HCT116 (cell line): ENCODE measurements at regions not wholly inside any gene's neighbourhood (a gene's known extent, or its start where the extent isn't known, plus 50 kb on each side); places are given as distances from the start of the nearest gene placed in this dataset.

ENCODE experiments used
- ATAC-seq: fragments of 200-7000 bp; cut with Tn5 transposase; 2 replicates; pipeline ENCODE4 v1.9.1; 2020; ENCODE audit warnings: mild to moderate bottlenecking, moderate library complexity
- BruUV-seq: library from RNA; stranded (reverse); fragments of 400-500 nt; replicated peaks from 2 replicates; lab custom pipeline; 2021; lab: Mats Ljungman, UMichigan
- CTCF ChIA-PET: fragments of 300-600 bp; sonication (Branson Sonifier 250); formaldehyde crosslinking; loops from one replicate; lab custom pipeline; 2021; ENCODE audit warnings: antibody characterized with exemption; lab: Charles Lee
- POLR2A ChIA-PET: fragments of 300-600, 350-600 bp; sonication (Branson Sonifier 250); formaldehyde crosslinking; loops from one replicate; lab custom pipeline; 2021; ENCODE audit warnings: antibody characterized with exemption; lab: Charles Lee
- RAD21 ChIA-PET, 2 experiments: fragments of 300-600 bp; sonication (Branson Sonifier 250); formaldehyde crosslinking; loops; one replicate each; lab custom pipeline; 2023; ENCODE audit warnings: low total read pairs in 2 of 2; ENCODE audit not compliant: uncharacterized antibody in 2 of 2, unreplicated experiment in 2 of 2, low non-redundant PET in 1 of 2; lab: Charles Lee
- DNase-seq: peaks from one replicate; pipeline ENCODE4 v3.0.0-alpha.2; 2010; ENCODE audit warnings: low read depth, low spot score
- H2AFZ ChIP-seq: fragments of 200-600 bp; shearing (Covaris generic), sonication (generic); 2 replicates; pipeline ENCODE4 v1.6.1; 2017; ENCODE audit warnings: low read depth, mixed run types, mixed read lengths, antibody characterized with exemption, low read length; ENCODE audit not compliant: poor library complexity, severe bottlenecking
- H3K27ac ChIP-seq: 2 replicates; pipeline ENCODE4 v1.5.1; 2012; ENCODE audit warnings: low read depth, low read length
- H3K27me3 ChIP-seq: fragments of 200-600 bp; sonication (generic); 2 replicates; pipeline ENCODE4 v1.6.1; 2016; ENCODE audit warnings: mixed run types, low read length, mixed read lengths; ENCODE audit not compliant: insufficient read depth
- H3K36me3 ChIP-seq, 2 experiments: fragments of 200-500 bp in 1 of 2; fragments of 200-600 bp in 1 of 2; sonication (Bioruptor generic) in 1 of 2; sonication (generic) in 1 of 2; 2 replicates each; pipeline versions ENCODE4 v1.5.1 to v1.6.1; 2014 to 2016; ENCODE audit warnings: low read length in 2 of 2, inconsistent platforms in 1 of 2, mixed read lengths in 1 of 2, mixed run types in 1 of 2; ENCODE audit not compliant: insufficient read depth in 2 of 2, control insufficient read depth in 1 of 2
- H3K4me1 ChIP-seq, 2 experiments: fragments of 200-600 bp in 1 of 2; sonication (generic) in 1 of 2; 2 replicates each; pipeline versions ENCODE4 v1.5.1 to v1.6.1; 2012 to 2017; ENCODE audit warnings: low read length in 2 of 2, inconsistent platforms in 1 of 2, mild to moderate bottlenecking in 1 of 2, mixed read lengths in 1 of 2, mixed run types in 1 of 2, moderate library complexity in 1 of 2; ENCODE audit not compliant: insufficient read depth in 2 of 2, control insufficient read depth in 1 of 2
- H3K4me2 ChIP-seq: fragments of 200-600 bp; sonication (generic); 2 replicates; pipeline ENCODE4 v1.6.1; 2017; ENCODE audit warnings: mixed run types, low read length, mixed read lengths
- H3K4me3 ChIP-seq, 2 experiments: fragments of 200-600 bp in 1 of 2; sonication (generic) in 1 of 2; replicated peaks in 1 of 2; 2 replicates each; pipeline ENCODE4 v1.5.1; 2011 to 2016; ENCODE audit warnings: low read length in 2 of 2, control low read depth in 1 of 2, low read depth in 1 of 2, mild to moderate bottlenecking in 1 of 2, mixed read lengths in 1 of 2, mixed run types in 1 of 2
- H3K79me2 ChIP-seq: fragments of 200-600 bp; sonication (generic); 2 replicates; pipeline ENCODE4 v1.6.1; 2017; ENCODE audit warnings: mild to moderate bottlenecking, mixed run types, low read length, moderate library complexity, mixed read lengths; ENCODE audit not compliant: insufficient read depth
- H3K9ac ChIP-seq: fragments of 200-600 bp; sonication (generic); 2 replicates; pipeline ENCODE4 v1.6.1; 2016; ENCODE audit warnings: low read length, mixed read lengths
- H3K9me2 ChIP-seq: fragments of 200-600 bp; sonication (generic), shearing (Covaris generic); 2 replicates; pipeline ENCODE4 v1.6.1; 2017; ENCODE audit warnings: mixed run types, mild to moderate bottlenecking, moderate library complexity; ENCODE audit not compliant: insufficient read depth
- H3K9me3 ChIP-seq, 2 experiments: fragments of 200-500 bp in 1 of 2; fragments of 200-600 bp in 1 of 2; sonication (Bioruptor generic) in 1 of 2; sonication (generic) in 1 of 2; 2 replicates each; pipeline ENCODE4 v1.6.1; 2014 to 2017; ENCODE audit warnings: low read length in 2 of 2, mixed read lengths in 2 of 2, inconsistent platforms in 1 of 2, low read depth in 1 of 2, mild to moderate bottlenecking in 1 of 2, mixed run types in 1 of 2, moderate library complexity in 1 of 2; ENCODE audit not compliant: control insufficient read depth in 1 of 2, insufficient read depth in 1 of 2
- H4K20me1 ChIP-seq: fragments of 200-600 bp; sonication (generic), shearing (Covaris generic); 2 replicates; pipeline ENCODE4 v1.6.1; 2017; ENCODE audit warnings: mixed run types, mild to moderate bottlenecking, moderate library complexity; ENCODE audit not compliant: insufficient read depth
- CBX3 ChIP-seq: IDR thresholded peaks from 2 replicates; pipeline ENCODE4 v1.6.1; 2012; ENCODE audit warnings: low read depth
- CEBPB ChIP-seq: IDR thresholded peaks from 2 replicates; pipeline ENCODE4 v1.6.1; 2012; ENCODE audit warnings: low read depth
- EGR1 ChIP-seq: IDR thresholded peaks from 2 replicates; pipeline ENCODE4 v1.6.1; 2012; ENCODE audit warnings: low read depth
- ELF1 ChIP-seq: IDR thresholded peaks from 2 replicates; pipeline ENCODE4 v1.6.1; 2012; ENCODE audit warnings: low read depth, borderline replicate concordance
- EZH2phosphoT487 ChIP-seq: fragments of 200-600 bp; IDR thresholded peaks from 2 replicates; pipeline ENCODE4 v1.6.1; 2018; ENCODE audit warnings: antibody characterized with exemption, borderline replicate concordance
- FOSL1 ChIP-seq: IDR thresholded peaks from 2 replicates; pipeline ENCODE4 v1.6.1; 2012; ENCODE audit warnings: low read depth
- JUND ChIP-seq: IDR thresholded peaks from 2 replicates; pipeline ENCODE4 v1.6.1; 2012
- POLR2AphosphoS5 ChIP-seq: IDR thresholded peaks from 2 replicates; pipeline ENCODE4 v1.6.1; 2011; ENCODE audit warnings: mild to moderate bottlenecking, low read depth, low read length, moderate library complexity
- SIN3A ChIP-seq: IDR thresholded peaks from 2 replicates; pipeline ENCODE4 v1.6.1; 2012; ENCODE audit warnings: low read depth
- SRF ChIP-seq: IDR thresholded peaks from 2 replicates; pipeline ENCODE4 v1.6.1; 2012; ENCODE audit warnings: low read depth
- TCF7L2 ChIP-seq: IDR thresholded peaks from 2 replicates; pipeline ENCODE4 v1.7.0; 2011; ENCODE audit warnings: borderline replicate concordance, inconsistent platforms; ENCODE audit not compliant: insufficient read depth, insufficient read length; ENCODE audit errors: extremely low read depth
- YY1 ChIP-seq: IDR thresholded peaks from 2 replicates; pipeline ENCODE4 v1.6.1; 2011; ENCODE audit warnings: low read length, low read depth, moderate library complexity, mild to moderate bottlenecking; ENCODE audit not compliant: insufficient replicate concordance; ENCODE audit errors: extremely low read depth
- ZBTB33 ChIP-seq: IDR thresholded peaks from 2 replicates; pipeline ENCODE4 v1.6.1; 2011; ENCODE audit warnings: mild to moderate bottlenecking, low read length, moderate library complexity; ENCODE audit not compliant: insufficient replicate concordance; ENCODE audit errors: extremely low read depth
- ZFX ChIP-seq: fragments of 450-650 bp; IDR thresholded peaks from 2 replicates; pipeline ENCODE4 v1.6.1; 2017
- ZNF274 ChIP-seq: fragments of 200-500 bp; sonication (Bioruptor generic); IDR thresholded peaks from 2 replicates; pipeline ENCODE4 v1.6.1; 2014; ENCODE audit warnings: mild to moderate bottlenecking, low read depth, low read length, inconsistent platforms
- intact Hi-C: fragments of 100-400 bp; cut with micrococcal nuclease; formaldehyde crosslinking; loops from 2 replicates; pipeline ENCODE4 v1.10.0; 2022
- TF ChIP-seq, protein P1 (sequence below), 3 experiments: fragments of 200-600 bp in 1 of 3; sonication (generic) in 1 of 3; IDR thresholded peaks in 2 of 3; conservative IDR thresholded peaks in 1 of 3; 2 replicates each; pipeline ENCODE4 v1.5.1; 2012 to 2017; ENCODE audit warnings: low read depth in 2 of 3, low read length in 2 of 3, antibody characterized with exemption in 1 of 3, borderline replicate concordance in 1 of 3, control low read depth in 1 of 3, mild to moderate bottlenecking in 1 of 3, mixed read lengths in 1 of 3, mixed run types in 1 of 3, moderate library complexity in 1 of 3; ENCODE audit not compliant: insufficient read depth in 1 of 3

DNA sequence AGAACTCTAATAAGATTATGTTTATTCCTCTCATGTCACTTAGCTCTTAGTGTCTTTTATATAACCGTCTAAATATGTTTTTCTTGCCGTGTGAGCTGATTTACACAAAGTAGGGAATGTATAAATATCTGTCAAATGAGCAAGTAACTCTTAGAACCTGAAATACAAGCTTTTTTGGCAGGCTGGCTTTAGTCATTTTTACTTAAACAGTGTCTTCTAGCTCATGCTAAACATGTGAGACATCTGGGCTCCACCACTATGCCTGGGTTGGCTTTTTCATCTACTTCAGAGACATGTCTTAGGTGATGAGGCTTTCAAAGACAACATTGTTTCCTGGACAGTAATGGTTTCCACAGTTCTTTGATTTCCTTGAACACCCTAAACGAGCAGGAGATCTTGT lies 137.2 kb upstream of the ZNF608 start:
- H3K4me1 ChIP-seq = peaks cover 0 to 5% of the 10 kb centered on the region in 2 experiments; a peak in 1 of 4 replicates
- intact Hi-C loops = no loop called here
- POLR2A ChIA-PET = no interaction called here
- H3K27me3 ChIP-seq = no peaks in the 10 kb centered on the region
- H3K4me3 ChIP-seq = no peak overlapping the region
- RAD21 ChIA-PET = no interaction called here
- no TSS peak for BruUV-seq
- DNase-seq = no peak
- ATAC-seq = no peak
- no peaks in the 10 kb centered on the region for H3K9me2 ChIP-seq
- no peak overlapping the region for H3K9ac ChIP-seq
- no peaks in the 10 kb centered on the region for H3K9me3 ChIP-seq
- no peak overlapping the region for H3K27ac ChIP-seq
- no peak for TF ChIP-seq FOSL1
- TF ChIP-seq JUND = no peak
- TF ChIP-seq SRF = no peak
- TF ChIP-seq CBX3 = no peak
- TF ChIP-seq SIN3A = no peak
- no peak for TF ChIP-seq ZFX
- TF ChIP-seq YY1 = no peak
- TF ChIP-seq, protein P1, sequence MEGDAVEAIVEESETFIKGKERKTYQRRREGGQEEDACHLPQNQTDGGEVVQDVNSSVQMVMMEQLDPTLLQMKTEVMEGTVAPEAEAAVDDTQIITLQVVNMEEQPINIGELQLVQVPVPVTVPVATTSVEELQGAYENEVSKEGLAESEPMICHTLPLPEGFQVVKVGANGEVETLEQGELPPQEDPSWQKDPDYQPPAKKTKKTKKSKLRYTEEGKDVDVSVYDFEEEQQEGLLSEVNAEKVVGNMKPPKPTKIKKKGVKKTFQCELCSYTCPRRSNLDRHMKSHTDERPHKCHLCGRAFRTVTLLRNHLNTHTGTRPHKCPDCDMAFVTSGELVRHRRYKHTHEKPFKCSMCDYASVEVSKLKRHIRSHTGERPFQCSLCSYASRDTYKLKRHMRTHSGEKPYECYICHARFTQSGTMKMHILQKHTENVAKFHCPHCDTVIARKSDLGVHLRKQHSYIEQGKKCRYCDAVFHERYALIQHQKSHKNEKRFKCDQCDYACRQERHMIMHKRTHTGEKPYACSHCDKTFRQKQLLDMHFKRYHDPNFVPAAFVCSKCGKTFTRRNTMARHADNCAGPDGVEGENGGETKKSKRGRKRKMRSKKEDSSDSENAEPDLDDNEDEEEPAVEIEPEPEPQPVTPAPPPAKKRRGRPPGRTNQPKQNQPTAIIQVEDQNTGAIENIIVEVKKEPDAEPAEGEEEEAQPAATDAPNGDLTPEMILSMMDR (IDR thresholded peaks at IDR 0.05 in 2 of 3, conservative IDR thresholded peaks at IDR 0.05 in 1 of 3; ENCODE audit: borderline replicate concordance in 1 of 3, insufficient read depth in 1 of 3, low read depth in 2 of 3, low read length in 2 of 3) = no peak
- TF ChIP-seq EGR1 = no peak
- no peak for TF ChIP-seq EZH2phosphoT487
- no peak for TF ChIP-seq CEBPB
- TF ChIP-seq ZNF274 = no peak
- TF ChIP-seq POLR2AphosphoS5 = no peak
- TF ChIP-seq ZBTB33 = no peak
- no peak for TF ChIP-seq TCF7L2
- TF ChIP-seq ELF1 = no peak
- CTCF ChIA-PET = no interaction called here
- H3K36me3 ChIP-seq = no peaks in the 10 kb centered on the region
- no peak overlapping the region for H2AFZ ChIP-seq
- no peaks in the 10 kb centered on the region for H4K20me1 ChIP-seq
- no peak overlapping the region for H3K4me2 ChIP-seq
- no peaks in the 10 kb centered on the region for H3K79me2 ChIP-seq
